T-helper 17 cell (primary cell): ENCODE measurements at regions not wholly inside any gene's neighbourhood (a gene's known extent, or its start where the extent isn't known, plus 50 kb on each side); places are given as distances from the start of the nearest gene placed in this dataset.

ENCODE experiments used
- ATAC-seq: fragments of 150-1000 bp; cut with Tn5 transposase; 2 replicates; pipeline ENCODE4 v1.10.0; 2021; ENCODE audit warnings: mild to moderate bottlenecking, moderate library complexity
- DNase-seq, 3 donors: peaks; one replicate each; pipeline versions ENCODE4 v3.0.0 to v3.0.0-alpha.2; 2020 to 2021
- H3K9me3 ChIP-seq: one replicate; pipeline ENCODE4 v1.7.0; 2013; ENCODE audit warnings: low read length, mild to moderate bottlenecking; ENCODE audit not compliant: control insufficient read depth, poor library complexity, severe bottlenecking
- H3K27ac Mint-ChIP-seq: one replicate; pipeline ENCODE4 v1.8.0; 2022; ENCODE audit warnings: mild to moderate bottlenecking, moderate library complexity, mixed read lengths
- H3K27me3 Mint-ChIP-seq: one replicate; pipeline ENCODE4 v1.8.0; 2022; ENCODE audit warnings: mixed read lengths
- H3K36me3 Mint-ChIP-seq: one replicate; pipeline ENCODE4 v1.8.0; 2022; ENCODE audit warnings: low read depth, mixed read lengths
- H3K4me1 Mint-ChIP-seq: one replicate; pipeline ENCODE4 v1.8.0; 2022; ENCODE audit warnings: mild to moderate bottlenecking, mixed read lengths
- H3K4me3 Mint-ChIP-seq: one replicate; pipeline ENCODE4 v1.8.0; 2022; ENCODE audit warnings: mild to moderate bottlenecking, moderate library complexity, mixed read lengths

- peaks cover 4% of the 10 kb centered on the region for H3K36me3 Mint-ChIP-seq
- H3K4me1 Mint-ChIP-seq = peaks cover 25% of the 10 kb centered on the region
- no peaks in the 10 kb centered on the region for H3K9me3 ChIP-seq
- H3K27ac Mint-ChIP-seq = no peak overlapping the region
- DNase-seq = no peak
- H3K27me3 Mint-ChIP-seq = peaks cover 5% of the 10 kb centered on the region
- H3K4me3 Mint-ChIP-seq = peak overlapping the region; percentile 81
- peak; percentile 56 for ATAC-seq
These were observed 610.7 kb downstream of the VRK1 start for GRCh38 chr14:97407701-97408407.

GRCh38 chr14:97408503-97408902, 611.3 kb downstream of the VRK1 start:
- ATAC-seq = peak; percentile 38
- H3K36me3 Mint-ChIP-seq = peaks cover 4% of the 10 kb centered on the region
- H3K27me3 Mint-ChIP-seq = peaks cover 5% of the 10 kb centered on the region
- DNase-seq = no peak
- peak overlapping the region; percentile 81 for H3K4me3 Mint-ChIP-seq
- H3K9me3 ChIP-seq = no peaks in the 10 kb centered on the region
- H3K27ac Mint-ChIP-seq = no peak overlapping the region
- peaks cover 25% of the 10 kb centered on the region for H3K4me1 Mint-ChIP-seq

DNA sequence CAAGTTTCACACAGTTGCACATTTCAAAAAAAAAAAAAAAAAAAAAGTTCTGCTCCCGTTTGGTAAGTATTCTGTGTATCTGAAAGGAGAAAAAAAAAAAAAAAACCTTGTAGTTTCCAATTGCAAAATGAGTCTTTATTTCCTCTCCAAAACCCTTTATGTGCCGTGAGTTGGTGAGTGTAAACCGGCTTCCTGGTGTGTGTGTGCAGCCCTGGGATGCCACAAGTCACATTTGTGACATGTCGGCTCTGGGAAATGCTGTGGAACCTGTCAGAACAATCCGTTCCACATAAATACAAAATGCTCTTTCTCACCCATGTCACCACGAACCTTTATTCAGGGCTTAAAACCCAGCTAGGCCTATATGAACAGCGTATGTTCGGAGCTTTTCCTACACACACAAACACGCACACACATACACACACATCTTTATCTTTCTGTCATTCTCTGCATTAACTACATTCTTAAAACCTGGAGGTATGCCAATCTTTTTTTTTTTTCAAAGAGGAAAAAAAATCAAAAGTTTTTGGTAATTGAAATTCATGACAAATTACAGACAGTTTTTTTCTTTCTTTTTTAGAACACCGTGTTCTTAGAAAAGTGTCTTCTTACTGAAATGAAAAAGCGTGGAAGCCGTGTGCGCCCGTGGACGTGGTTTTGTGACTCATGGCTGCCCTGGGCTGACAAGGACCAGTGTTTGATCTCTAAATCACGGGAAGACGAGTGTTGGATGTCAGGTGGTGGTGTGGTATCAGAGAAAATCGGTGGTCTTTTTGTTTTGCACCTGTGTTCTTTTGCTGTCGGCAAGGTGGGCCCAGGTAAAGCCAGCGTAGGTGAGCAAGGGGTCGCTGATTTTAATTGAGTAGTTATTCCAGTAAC, 612.0 kb downstream of the VRK1 start:
- Mint-ChIP-seq H3K27ac (no peak overlapping the region), H3K4me3 (peak overlapping the region; percentile 81), H3K4me1 (peaks cover 25% of the 10 kb centered on the region), H3K27me3 (peaks cover 5% of the 10 kb centered on the region), H3K36me3 (peaks cover 4% of the 10 kb centered on the region)
- H3K9me3 ChIP-seq = no peaks in the 10 kb centered on the region
- ATAC-seq (peak; percentile 45), DNase-seq (no peak)

- no peak for ATAC-seq
- Mint-ChIP-seq H3K4me1 (peaks cover 20% of the 10 kb centered on the region), H3K4me3 (no peak overlapping the region), H3K36me3 (no peaks in the 10 kb centered on the region), H3K27me3 (no peaks in the 10 kb centered on the region), H3K27ac (no peak overlapping the region)
- H3K9me3 ChIP-seq = no peaks in the 10 kb centered on the region
- DNase-seq = no peak
These were observed 613.8 kb downstream of the VRK1 start for GRCh38 chr14:97410667-97411620.

GRCh38 chr14:97411938-97412612, 614.9 kb downstream of the VRK1 start:
- H3K9me3 ChIP-seq = no peaks in the 10 kb centered on the region
- DNase-seq (no peak), ATAC-seq (no peak)
- H3K27ac Mint-ChIP-seq = no peak overlapping the region
- H3K27me3 Mint-ChIP-seq = no peaks in the 10 kb centered on the region
- peaks cover 23% of the 10 kb centered on the region for H3K4me1 Mint-ChIP-seq
- no peaks in the 10 kb centered on the region for H3K36me3 Mint-ChIP-seq
- H3K4me3 Mint-ChIP-seq = no peak overlapping the region

- no peak for DNase-seq
- no peaks in the 10 kb centered on the region for H3K9me3 ChIP-seq
- Mint-ChIP-seq H3K4me1 (peaks cover 16% of the 10 kb centered on the region), H3K4me3 (no peak overlapping the region), H3K36me3 (no peaks in the 10 kb centered on the region), H3K27me3 (no peaks in the 10 kb centered on the region), H3K27ac (no peak overlapping the region)
- ATAC-seq = no peak
These were observed 615.9 kb downstream of the VRK1 start for GRCh38 chr14:97413022-97413539.

GRCh38 chr14:97413966-97414717, 617.0 kb downstream of the VRK1 start:
- Mint-ChIP-seq H3K36me3 (no peaks in the 10 kb centered on the region), H3K4me3 (no peak overlapping the region), H3K4me1 (peaks cover 7% of the 10 kb centered on the region), H3K27ac (no peak overlapping the region), H3K27me3 (no peaks in the 10 kb centered on the region)
- ATAC-seq (no peak), DNase-seq (no peak)
- H3K9me3 ChIP-seq = no peaks in the 10 kb centered on the region

GRCh38 chr14:97414718-97415098, 617.5 kb downstream of the VRK1 start:
- H3K4me1 Mint-ChIP-seq = peaks cover 2% of the 10 kb centered on the region
- DNase-seq = no peak
- H3K27me3 Mint-ChIP-seq = no peaks in the 10 kb centered on the region
- no peak overlapping the region for H3K4me3 Mint-ChIP-seq
- no peaks in the 10 kb centered on the region for H3K9me3 ChIP-seq
- no peaks in the 10 kb centered on the region for H3K36me3 Mint-ChIP-seq
- ATAC-seq = no peak
- H3K27ac Mint-ChIP-seq = no peak overlapping the region

DNA sequence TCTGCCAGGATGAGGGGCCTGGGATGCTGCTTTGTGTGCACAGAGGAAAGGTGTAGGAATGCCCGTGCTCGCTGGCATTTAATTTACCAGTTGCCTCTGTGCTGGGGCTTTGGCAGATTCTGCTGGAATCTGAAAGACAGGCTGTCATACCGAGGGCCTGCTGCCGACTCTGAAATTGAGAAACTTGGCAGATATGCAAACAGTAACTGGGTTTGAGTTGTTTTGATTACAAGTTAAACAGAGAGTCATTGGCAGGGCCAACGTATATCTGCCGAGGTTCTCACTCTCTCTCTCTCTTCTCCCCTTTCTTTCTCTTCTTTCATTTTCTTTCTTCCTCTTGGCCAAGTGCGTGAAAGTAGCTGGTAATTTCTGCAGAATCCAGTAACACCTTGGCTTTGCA, 618.7 kb downstream of the VRK1 start:
- no peaks in the 10 kb centered on the region for H3K9me3 ChIP-seq
- H3K4me3 Mint-ChIP-seq = peak overlapping the region; percentile 9
- peaks cover 2% of the 10 kb centered on the region for H3K4me1 Mint-ChIP-seq
- no peak overlapping the region for H3K27ac Mint-ChIP-seq
- ATAC-seq (no peak), DNase-seq (no peak)
- no peaks in the 10 kb centered on the region for H3K27me3 Mint-ChIP-seq
- H3K36me3 Mint-ChIP-seq = no peaks in the 10 kb centered on the region

DNA sequence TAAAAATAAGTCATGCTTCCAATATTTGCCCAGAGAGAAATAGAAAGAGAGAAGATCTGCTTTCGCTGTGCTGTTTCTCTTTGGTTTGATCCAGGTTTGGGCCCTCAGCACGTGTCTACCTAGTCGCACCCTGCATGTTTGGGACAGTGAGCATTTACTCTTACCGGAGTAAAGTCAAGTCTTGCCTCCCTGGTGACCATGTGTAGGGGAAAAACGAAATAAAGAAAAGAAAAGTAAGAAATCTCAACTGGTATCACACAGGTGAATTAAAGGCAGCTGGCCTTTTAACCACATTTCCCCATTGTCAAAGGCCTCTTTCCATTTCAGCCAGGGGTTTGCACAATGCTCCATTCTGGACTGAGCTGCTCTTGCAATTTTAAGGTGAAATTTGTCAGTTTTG, 619.4 kb downstream of the VRK1 start:
- Mint-ChIP-seq H3K27ac (no peak overlapping the region), H3K27me3 (no peaks in the 10 kb centered on the region), H3K4me1 (peaks cover 2% of the 10 kb centered on the region), H3K4me3 (no peak overlapping the region), H3K36me3 (no peaks in the 10 kb centered on the region)
- ATAC-seq (no peak), DNase-seq (no peak)
- no peaks in the 10 kb centered on the region for H3K9me3 ChIP-seq

DNA sequence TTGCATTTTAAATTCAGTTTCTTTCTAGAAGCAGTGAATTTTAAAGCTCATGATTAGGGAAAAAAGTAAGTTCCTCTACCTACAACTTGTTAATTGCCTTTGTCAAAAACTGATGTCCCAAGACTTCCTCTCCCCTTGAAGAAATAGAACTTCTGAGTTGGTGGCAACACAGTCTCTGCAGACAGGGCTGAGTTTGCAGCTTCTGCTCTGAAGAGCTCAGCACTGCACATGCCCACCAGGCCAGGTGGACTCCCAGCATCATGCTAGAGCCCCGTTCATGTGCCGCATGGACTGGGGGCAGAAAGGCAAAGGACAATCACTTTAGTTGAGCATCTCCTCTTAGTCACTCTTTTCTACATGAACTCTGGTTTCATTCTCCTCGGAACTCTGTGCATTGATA, 620.1 kb downstream of the VRK1 start:
- peaks cover 2% of the 10 kb centered on the region for H3K4me1 Mint-ChIP-seq
- no peak for ATAC-seq
- H3K4me3 Mint-ChIP-seq = peak overlapping the region; percentile 16
- H3K9me3 ChIP-seq = no peaks in the 10 kb centered on the region
- H3K27ac Mint-ChIP-seq = no peak overlapping the region
- H3K27me3 Mint-ChIP-seq = no peaks in the 10 kb centered on the region
- DNase-seq = no peak
- H3K36me3 Mint-ChIP-seq = no peaks in the 10 kb centered on the region

GRCh38 chr14:97420211-97420610, 623.0 kb downstream of the VRK1 start:
- Mint-ChIP-seq H3K27me3 (peaks cover 9% of the 10 kb centered on the region), H3K4me3 (no peak overlapping the region), H3K4me1 (peaks cover 2% of the 10 kb centered on the region), H3K27ac (no peak overlapping the region), H3K36me3 (no peaks in the 10 kb centered on the region)
- no peaks in the 10 kb centered on the region for H3K9me3 ChIP-seq
- DNase-seq = no peak
- no peak for ATAC-seq
